ENCODE measurements at regions not wholly inside any gene's neighbourhood (a gene's known extent, or its start where the extent isn't known, plus 50 kb on each side); places are given as distances from the start of the nearest gene placed in this dataset.
"Not testable (repeated sequence)": the region's sequence is repeated elsewhere in the genome, so short reads cannot be mapped to it uniquely, and the experiment has no call there.

DNA sequence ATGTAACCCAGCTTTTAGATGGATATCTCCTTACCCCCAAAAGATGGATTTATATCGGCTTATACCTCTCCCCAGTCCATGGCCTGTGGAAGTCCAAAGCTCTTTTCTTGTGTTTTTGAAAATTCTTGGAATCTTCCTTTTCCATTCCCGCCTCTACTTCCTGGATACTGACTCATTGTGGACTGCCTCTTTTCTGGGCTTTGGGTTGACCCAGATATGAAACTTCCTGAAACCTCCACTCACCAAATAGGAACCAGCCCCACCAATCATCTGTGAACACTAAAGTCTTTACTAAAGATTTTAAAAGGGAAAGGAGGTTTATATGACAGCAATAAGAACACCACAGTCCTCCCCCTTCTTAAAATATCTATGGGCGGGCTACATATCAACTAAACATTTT is 163.4 kb upstream of the SYN3 start:
- DNase-seq: peak; percentile 35

GRCh38 chr22:33220476-33221080 is 162.4 kb upstream of the SYN3 start:
- peak; percentile 12 for DNase-seq

- no peak for DNase-seq
Measured at GRCh38 chr22:33219648-33220384, 161.6 kb upstream of the SYN3 start.

GRCh38 chr22:33213383-33214075 is 155.3 kb upstream of the SYN3 start:
- no peak for DNase-seq

DNA sequence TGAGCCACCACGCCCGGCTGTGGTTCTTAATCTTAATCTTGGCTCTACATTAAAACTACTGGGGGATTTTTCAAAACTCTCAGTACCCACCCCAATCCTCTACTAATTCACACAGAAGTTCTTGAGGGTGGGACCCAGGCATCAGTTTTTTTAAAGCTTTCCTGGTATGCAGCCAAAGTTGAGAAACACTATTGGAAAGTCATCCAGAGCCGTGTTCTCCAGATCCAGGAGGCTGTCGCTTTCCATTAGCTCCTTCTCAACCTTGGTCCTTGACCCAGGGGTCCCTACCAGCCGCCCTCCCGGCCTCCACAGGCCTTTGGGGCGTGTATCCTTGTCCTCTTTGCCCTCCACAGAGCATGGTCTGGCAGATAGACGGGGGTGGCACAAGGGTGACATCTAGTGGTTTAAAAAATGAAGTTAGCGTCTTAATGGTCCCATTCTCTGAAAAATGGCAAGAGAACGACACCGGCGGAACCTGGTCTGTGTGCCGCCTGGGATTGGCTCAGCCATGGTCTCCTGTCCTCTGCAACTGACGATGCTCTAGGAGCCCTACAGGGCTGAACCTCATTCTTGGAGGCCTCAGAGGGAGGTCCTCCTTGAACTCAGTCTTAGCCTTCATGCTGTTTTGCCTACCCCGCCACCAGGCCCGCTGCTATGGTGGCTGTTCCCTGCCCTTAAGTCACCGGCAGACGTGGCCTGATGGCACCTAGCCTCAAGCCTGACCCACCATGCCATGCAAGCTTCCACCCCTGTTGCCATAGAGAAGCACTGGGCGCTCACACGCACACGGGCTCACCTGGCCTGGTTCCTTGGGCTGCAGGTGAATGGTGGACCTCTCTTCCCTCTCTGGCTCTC is 152.0 kb upstream of the SYN3 start:
- peak; percentile 35 for DNase-seq

DNA sequence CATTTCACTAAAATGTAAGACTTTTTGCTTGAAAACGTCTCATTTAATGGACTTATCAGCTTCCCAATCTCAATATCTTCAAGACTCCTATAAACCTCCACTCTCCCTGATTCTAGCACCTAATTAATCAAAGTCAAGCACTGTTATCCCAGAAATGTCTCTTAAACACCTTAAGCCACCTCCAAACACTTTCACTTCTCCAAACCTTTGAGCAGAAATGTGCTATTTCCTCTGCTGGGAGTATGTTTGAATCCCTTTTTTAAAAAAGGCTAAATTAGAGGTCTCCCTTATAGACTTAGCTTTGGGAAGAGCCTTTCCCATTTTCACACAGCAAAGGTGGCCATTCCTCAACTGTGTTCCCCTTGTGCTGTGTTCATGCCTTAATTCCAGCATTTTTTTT is 146.2 kb upstream of the SYN3 start:
- no peak for DNase-seq

GRCh38 chr22:33202455-33202854 is 144.3 kb upstream of the SYN3 start:
- no peak for DNase-seq

DNA sequence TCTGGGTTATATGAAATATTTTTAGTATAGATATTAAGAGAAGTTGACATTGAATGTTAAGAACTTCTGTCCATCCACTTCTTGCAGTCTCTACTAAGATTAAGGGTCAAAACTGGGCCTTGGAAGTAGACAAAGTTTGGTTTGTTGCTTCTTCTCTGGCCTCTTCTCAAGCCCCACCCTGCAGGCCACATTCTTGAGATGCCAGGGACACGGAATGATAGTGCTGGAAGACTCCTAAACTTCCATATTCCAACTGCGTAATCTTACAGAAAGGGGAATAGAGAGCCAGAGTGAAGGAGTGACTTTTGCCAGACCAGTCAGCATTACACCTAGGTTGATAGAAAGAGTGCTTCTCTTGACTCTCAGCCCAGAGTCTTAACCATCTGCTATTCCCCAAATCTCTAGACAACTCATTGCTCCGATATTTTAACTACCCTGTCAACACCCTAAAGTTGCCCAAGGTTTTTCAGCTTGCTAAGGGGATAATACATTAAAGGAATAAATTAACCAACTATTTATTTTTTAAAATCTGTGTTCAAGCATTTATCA is 136.4 kb upstream of the SYN3 start:
- no peak for DNase-seq

- no peak for DNase-seq
Measured at GRCh38 chr22:33192156-33192555, 134.0 kb upstream of the SYN3 start.

- peak; percentile 5 for DNase-seq
Measured at GRCh38 chr22:33188326-33188725, 130.1 kb upstream of the SYN3 start.

GRCh38 chr22:33186816-33187215 is 128.6 kb upstream of the SYN3 start:
- DNase-seq: no peak

GRCh38 chr22:33180356-33180755 is 122.2 kb upstream of the SYN3 start:
- peak; percentile 11 for DNase-seq

DNA sequence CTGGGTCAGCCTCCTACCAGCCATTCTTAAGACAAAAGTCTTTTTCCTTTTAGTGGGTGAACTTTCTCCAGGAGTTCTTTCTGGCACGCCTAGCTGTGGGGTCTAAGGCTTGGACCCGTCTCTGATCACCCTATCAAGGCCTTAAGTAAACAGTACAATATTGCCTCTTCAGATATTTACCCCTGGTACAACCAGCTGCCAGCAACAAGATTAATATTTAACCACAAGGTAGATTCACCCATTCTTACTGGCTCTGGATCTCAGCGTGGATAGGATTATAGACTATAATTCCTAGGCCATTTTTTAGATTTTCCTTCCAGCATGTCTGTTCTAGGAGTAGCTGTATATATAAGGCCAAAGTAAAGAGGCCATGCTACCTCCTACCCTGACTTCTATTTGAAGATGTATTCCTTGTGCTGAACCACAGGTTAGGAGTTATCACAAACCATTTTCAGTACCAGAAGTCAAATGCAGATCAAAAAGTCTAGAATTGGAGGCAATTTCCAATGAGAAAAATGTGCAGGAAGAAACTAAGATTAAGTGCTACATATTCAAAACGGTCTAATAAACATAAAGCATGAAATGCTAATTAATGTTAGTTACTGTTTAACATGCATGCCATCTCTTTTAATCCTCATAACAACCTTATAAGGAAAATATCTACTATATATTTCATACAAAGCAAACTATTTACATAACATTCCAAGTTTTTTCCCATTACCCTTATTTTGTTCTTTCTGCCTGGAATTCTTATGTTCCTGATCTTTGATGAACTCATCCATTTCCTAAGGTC is 110.0 kb upstream of the SYN3 start:
- DNase-seq: no peak

DNA sequence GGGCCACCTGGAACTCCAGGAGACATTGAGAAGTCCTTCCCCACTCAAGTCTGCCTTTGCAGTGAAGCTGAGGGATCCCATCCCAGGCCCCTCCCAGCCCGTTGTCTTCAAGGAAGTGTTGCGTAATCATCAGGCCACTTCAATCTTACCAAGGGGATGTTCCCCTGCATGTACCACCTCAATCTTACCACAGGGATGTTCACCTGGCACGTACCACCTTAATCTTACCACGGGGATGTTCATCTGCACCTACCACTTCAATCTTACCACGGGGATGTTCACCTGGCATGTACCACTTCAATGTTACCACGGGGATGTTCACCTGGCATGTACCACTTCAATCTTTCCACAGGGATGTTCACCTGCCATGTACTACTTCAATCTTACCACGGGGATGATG is 108.0 kb upstream of the SYN3 start:
- no peak for DNase-seq

- DNase-seq: no peak
Measured at GRCh38 chr22:33163815-33164214, 105.6 kb upstream of the SYN3 start.

GRCh38 chr22:33162196-33162595 is 104.0 kb upstream of the SYN3 start:
- no peak for DNase-seq

DNA sequence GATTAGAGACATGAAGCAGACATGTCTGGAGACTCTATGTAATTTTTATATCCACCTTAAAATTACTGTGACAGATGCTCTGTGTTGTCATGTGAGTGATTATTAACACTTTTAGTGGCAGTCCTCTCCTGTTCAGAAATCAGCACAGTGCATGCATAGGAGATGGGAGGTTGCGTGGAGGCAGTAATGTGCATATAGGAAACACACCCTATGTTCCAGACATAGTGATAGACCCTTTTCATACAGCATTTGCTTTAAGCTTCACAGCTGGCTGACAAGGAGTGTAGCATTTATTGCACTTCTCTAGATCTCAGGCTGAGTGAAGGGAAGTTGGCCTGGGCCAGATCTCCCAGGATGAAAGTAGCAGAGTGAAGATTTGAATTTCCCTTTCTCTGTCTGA is 102.3 kb upstream of the SYN3 start:
- no peak for DNase-seq

- DNase-seq: not testable (repeated sequence)
Measured at GRCh38 chr22:33154967-33155366, 96.8 kb upstream of the SYN3 start.

- no peak for DNase-seq
Measured at GRCh38 chr22:33149611-33150010, 91.4 kb upstream of the SYN3 start.

- no peak for DNase-seq
Measured at GRCh38 chr22:33144721-33145120, 86.5 kb upstream of the SYN3 start.

DNA sequence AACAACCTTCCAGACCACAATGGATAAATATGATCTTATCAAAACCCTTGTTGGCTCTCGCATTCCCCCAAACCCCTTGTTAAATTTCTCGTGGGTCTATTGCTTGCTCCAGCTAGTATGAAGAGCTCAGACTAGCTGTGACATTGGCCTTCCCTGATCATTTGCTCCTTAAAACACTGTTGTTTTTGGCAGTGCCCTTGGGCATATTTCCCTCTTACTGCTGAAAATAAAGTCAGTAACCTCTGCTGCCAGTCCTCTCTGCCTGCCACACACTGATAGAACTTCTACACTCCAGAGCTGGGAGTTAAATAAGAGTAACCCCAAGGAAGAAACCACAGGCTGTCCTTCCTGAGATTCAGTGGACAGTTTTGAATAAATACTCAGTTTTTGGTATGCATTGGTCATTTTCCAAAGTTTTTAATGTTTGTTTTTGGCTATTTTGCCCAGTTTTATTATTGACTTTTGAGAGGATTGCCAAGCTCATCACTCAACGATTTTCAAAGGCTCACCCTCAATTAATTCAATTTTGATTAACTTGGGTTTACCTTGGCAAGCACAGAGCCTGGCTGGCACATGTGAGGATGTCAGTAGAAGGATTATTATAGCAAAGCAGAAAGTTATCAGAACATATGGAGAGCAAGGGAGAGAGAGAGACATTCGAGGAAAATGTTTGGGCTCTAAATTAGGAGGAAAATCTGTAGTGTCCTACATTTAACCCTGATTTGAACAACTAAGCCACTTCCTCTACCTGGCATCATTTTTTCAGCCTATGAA is 84.3 kb upstream of the SYN3 start:
- no peak for DNase-seq

All from fibroblast of skin of back (primary cell).